LoVo (cell line): ENCODE measurements at regions not wholly inside any gene's neighbourhood (a gene's known extent, or its start where the extent isn't known, plus 50 kb on each side); places are given as distances from the start of the nearest gene placed in this dataset.

ENCODE experiments used
- DNase-seq: peaks from one replicate; pipeline ENCODE4 v3.0.0-alpha.2; 2016; ENCODE audit warnings: low spot score

- no peak for DNase-seq
Observed at GRCh38 chr7:32428546-32428945, 61.6 kb downstream of the LSM5 start.

GRCh38 chr7:32427769-32428291, 62.4 kb downstream of the LSM5 start:
- peak; percentile 25 for DNase-seq

DNA sequence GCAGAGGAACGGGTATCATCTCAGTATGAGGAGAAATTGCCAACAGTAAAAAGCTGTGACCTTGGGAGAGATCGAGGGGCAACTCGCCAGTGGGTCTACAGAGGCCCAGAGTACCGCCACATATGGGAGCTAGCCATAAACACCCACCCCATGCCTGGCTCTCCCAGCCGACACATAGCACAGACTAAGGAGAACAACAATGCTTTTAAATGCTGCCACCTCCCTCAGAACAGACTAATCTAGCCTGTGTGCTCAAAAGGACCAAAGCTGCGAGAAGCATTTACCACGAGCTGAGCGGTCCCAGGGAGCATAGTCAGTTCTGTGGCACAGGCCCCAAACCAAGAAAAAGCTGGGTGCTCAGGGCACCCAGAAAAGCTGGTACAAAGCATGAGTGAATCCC, 73.3 kb downstream of the LSM5 start:
- DNase-seq, result no peak

DNA sequence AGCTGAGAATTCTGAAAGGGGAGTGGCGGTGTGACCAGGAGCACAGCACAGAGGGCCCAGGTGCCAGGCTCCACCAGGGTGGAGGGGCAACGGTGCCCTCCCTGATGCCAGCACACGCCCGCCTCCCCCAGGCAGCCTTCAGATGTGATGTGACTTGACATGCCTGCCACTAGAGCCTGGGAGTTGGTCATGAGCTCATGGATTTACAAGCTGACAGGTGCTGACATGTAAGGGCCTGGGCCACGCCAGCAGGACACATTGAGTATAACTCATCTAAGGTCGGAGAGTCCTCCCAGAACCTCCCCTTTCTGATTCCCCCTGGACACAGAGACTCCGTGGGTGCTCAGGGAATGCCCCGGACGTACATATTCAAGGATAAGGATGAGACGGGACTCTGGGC, 74.2 kb downstream of the LSM5 start:
- DNase-seq, result no peak

DNA sequence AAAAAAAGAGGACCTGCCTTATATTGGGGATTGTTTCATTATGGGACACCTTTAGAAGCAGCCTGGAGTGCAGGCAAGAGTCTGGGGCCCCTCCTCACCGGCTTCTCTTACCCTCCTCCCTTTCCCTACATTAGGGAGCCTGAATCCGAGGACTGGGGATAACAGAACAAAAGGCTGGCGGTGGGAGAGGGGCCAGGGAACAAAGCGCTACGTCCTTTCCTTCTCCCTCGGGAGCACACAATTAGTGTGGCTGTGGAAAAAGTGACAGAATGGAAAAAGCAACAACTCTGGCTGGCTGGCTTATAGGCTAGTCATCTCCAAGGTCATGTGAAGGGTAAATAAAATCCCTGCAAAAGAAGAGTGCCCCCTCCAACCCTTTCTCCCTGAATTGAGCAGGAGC, 74.7 kb downstream of the LSM5 start:
- no peak for DNase-seq

GRCh38 chr7:32412471-32412870, 77.7 kb downstream of the LSM5 start:
- no peak for DNase-seq

GRCh38 chr7:32410545-32410944, 79.6 kb downstream of the LSM5 start:
- no peak for DNase-seq

- DNase-seq, result no peak
Observed at GRCh38 chr7:32406386-32406785, 83.8 kb downstream of the LSM5 start.

- DNase-seq, result no peak
Observed at GRCh38 chr7:32403463-32404229, 86.5 kb downstream of the LSM5 start.

GRCh38 chr7:32400676-32401075, 89.5 kb downstream of the LSM5 start:
- DNase-seq, result no peak

- no peak for DNase-seq
Observed at GRCh38 chr7:32399311-32399710, 90.9 kb downstream of the LSM5 start.

DNA sequence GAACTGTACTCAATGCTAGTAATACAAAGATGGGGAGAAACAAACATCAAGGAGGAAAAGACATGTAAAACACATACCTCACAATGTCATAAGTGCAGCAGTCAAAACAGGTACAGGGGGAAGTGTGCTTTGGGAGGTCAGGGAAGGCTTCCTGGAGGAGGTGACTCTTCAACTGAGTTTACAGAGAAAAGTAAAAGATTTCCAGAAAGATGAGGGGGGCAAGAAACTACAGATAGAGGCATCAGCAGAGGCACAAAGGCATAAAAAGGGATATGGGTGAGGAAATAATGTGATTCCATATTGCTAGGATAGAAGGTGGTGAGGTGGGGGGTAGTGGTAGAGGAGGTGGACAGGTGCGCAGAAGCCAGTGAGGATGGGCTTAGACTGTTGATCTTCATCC, 95.0 kb downstream of the LSM5 start:
- DNase-seq, result no peak

DNA sequence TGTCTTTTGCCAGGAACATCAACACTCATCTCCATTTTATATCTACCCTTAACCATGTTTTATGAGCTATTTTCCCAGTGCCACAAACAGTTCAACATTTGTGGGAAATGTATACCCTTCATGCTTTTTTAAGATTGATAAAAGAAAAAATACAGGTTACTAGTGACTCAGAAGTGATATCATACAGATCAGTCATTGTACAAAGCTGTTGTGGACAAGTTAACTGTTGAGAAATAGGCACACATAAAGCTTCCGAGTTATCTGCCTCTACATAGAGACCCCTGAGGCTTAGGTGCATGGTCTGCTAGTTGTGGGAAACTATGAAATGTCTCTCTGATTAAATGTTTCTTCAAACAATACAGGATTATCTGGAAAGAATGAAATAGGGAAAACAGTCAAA, 96.3 kb downstream of the LSM5 start:
- DNase-seq, result no peak

- no peak for DNase-seq
Observed at GRCh38 chr7:32390210-32390609, 100.0 kb downstream of the LSM5 start.

- DNase-seq, result no peak
Observed at GRCh38 chr7:32385316-32385956, 104.7 kb downstream of the LSM5 start.

DNA sequence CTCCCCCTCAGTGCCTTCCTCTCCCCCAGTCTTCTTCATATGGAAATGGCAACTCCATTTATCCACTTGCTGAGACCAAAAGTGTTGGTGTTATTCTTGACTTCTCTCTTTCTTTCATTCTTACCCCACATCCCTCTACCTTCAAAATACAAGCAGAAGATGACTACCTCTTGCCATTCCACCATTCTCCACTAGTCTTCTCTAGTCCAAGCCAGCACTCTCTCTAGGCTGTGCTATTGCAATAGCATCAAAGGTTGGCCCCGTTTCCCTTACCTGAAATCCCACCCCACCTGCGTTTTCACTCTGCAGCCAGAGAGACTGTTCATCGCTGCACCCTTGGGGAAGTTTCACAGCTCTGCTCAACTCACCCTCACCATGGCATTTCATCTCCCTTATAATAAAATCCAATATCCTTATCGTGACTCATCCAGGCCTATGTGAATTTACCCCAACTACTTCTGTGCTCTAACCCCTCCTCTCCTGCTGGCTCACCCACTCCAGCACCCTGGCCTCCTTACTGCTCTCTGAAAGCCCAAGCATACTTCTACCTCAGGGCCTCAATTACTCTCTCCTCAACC, 109.1 kb downstream of the LSM5 start:
- DNase-seq, result no peak

DNA sequence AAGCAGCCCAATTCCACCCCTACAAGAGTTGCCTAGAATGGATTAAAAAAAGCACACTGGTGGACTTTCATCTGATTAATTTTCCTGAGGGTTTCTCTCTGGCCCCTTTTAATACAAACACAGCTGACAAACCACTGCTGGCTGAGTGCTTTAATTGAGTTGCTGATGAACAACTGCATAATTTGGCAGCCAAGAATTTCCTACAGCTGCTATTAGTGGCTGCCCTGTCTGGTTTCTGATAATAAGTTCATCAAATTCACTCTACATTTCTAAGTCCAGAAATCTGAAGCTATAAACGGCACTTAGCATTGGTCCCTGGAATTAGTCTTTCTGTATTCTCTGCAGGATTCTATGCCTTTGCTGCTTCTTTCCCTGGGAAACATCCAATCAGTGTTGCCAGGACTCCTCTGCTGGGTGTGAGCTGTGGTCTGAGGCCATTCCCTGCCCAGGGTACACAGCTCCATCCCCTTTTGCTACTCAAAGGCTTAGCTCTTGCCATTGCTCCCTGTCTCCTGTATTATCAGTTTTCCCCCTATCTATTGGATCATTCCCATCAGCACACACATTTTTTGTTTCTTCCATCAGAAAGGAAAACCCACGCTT, 110.6 kb downstream of the LSM5 start:
- DNase-seq, result no peak

GRCh38 chr7:32378988-32379387, 111.2 kb downstream of the LSM5 start:
- DNase-seq, result no peak

DNA sequence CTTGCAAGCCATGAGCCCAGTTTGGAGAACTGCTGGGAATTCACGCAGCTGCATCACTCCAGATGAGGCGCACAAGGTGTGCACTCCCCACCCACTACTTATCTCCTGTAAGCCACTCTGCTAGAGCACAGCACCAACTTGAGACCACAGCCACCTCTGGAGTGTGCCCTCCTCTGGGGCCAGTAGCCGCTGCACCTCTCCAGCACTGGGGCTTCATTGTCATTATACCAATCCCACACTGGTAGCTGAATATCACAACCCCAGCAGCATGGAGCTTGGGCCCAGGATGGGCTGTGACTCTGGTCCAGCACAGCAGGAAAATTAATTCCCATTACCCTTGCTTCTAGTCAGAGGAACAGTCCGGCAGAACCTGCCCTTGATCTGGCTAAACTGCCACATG, 125.6 kb downstream of the LSM5 start:
- DNase-seq, result no peak

GRCh38 chr7:32360127-32360526, 130.1 kb downstream of the LSM5 start:
- DNase-seq, result no peak

DNA sequence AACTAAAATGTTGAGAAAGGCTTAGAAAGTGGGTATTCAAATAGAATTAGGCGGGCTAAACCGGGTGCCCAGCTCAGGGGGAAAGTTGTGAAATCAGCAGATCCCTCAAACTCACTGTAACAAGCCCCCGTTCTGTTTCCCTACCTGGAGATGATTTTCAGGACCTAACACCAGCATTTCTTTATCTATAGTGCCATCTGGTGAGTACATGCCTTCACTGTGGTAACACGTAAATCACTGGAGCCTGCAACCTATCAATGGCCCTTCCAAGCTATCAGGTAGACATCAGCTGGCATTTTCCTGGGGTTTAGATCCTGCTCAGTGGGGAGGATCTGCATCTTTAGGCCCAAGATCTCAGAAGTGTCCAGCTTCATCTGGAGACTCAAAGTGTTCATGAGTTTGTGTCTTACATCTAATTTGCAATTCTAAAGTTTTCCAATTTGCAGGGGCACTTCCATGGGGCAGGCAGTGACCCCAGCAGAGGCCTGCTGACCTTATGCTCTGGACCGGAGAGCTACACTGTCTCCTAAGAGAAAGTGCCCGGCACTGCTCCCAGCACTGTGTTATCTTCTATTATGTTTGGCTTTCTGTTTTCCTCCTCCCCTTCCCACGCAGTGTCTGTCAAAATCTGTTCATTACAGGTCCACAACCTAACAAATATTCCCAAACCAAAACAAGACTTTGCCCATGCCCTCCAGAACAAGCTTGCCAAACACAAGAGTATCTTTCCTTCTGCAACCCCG, 132.5 kb downstream of the LSM5 start:
- peak; percentile 11 for DNase-seq

DNA sequence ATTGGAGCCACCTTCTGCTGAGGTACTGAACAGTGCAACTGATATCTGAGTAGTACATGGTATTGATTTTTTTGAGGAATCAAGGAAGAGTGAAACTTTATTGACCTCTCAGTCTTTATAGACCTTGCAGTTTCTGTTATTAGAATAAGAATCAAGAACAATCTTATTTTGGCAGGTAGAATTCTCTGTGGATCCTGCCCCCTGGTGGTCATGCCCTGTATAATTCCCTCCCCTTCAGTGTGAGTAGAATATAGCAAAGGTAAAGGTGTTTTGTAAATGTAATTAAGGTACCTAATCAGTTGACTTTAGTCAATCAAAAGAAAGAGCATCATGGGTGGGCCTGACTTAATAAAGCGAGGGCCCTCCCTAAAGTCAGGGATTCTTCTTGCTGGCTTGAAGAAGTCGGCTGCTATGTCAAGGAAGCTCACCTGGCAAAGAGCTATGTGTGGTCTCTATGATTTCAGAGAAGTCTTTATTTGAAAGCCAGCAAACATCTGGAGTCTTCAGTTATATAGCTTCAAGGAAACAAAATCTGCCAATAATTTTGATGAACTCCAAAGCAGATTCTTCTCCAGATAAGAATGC, 142.8 kb downstream of the LSM5 start:
- peak; percentile 49 for DNase-seq
